Dermis microvascular lymphatic vessel endothelial cell (primary cell): ENCODE measurements at regions not wholly inside any gene's neighbourhood (a gene's known extent, or its start where the extent isn't known, plus 50 kb on each side); places are given as distances from the start of the nearest gene placed in this dataset.

Source experiments
- DNase-seq, 2 donors: peaks; one replicate each; pipeline versions ENCODE4 v3.0.0 to v3.0.0-alpha.2; 2010; ENCODE audit warnings: low read depth in 2 of 2

GRCh38 chr1:187306710-187307415 is 478.1 kb downstream of the PLA2G4A start:
- no peak for DNase-seq

- no peak for DNase-seq
Observed at GRCh38 chr1:187310038-187310631, 481.4 kb downstream of the PLA2G4A start.

- DNase-seq: no peak
Observed at GRCh38 chr1:187313115-187313514, 484.4 kb downstream of the PLA2G4A start.

DNA sequence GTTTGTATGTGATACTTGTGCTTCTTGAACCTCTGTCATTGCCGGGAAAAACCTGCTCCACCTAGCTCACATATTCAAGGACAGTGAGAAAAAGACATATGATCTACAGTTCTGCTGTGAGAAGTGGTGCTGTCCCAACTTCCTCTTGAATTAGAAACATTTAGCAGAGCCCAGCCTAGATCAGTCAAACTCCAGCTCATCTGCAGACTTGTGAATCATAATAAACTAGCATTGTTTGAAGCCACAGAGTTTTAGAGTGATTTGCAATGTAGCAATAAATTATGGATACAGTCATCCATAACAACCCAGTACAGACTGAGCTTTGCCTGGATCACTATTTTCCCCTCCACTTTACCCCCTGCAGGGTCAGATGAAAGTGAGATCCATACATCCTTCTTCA is 497.8 kb downstream of the PLA2G4A start:
- DNase-seq: no peak

- DNase-seq: no peak
Observed at GRCh38 chr1:187336441-187337168, 507.9 kb downstream of the PLA2G4A start.

- DNase-seq: no peak
Observed at GRCh38 chr1:187338762-187339412, 510.1 kb downstream of the PLA2G4A start.

DNA sequence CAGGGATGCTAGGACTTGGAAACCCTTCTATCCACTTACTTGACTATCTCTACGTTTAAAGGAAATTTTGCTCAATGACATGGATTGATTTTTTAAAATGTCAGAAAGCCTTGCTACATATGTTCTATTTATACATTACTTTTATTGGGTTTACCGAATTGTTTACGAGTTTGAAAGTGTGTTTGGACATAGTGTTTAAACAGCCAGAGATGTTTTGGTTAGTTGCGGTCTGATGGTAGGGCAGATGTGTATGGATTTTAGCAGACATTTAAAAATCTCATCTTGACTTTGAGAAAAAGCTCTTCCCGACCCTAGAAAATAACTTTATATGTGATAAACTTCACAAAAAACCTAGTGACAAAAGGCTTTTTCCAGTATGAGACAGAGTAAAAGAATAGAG is 513.7 kb downstream of the PLA2G4A start:
- no peak for DNase-seq

DNA sequence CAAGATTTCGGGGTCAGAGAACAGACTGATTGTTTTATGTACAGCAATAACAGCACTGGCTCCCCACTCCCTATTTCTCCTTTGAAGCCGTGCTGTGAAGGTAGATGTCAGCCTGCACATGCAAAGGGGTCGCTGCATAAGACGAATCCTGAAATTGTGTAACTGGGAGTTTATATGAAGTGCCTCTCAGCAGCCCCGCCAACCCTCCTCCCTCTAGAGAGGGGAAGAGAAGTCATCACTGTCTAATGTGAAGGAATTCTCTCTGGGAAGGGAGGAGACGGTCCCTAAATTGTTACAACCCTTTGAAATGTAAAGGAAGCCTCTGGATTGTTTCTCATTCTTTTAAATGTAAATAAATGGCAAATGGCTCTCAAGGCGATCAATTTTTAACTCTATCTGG is 545.3 kb downstream of the PLA2G4A start:
- no peak for DNase-seq

GRCh38 chr1:187374742-187375141 is 546.0 kb downstream of the PLA2G4A start:
- DNase-seq: no peak

DNA sequence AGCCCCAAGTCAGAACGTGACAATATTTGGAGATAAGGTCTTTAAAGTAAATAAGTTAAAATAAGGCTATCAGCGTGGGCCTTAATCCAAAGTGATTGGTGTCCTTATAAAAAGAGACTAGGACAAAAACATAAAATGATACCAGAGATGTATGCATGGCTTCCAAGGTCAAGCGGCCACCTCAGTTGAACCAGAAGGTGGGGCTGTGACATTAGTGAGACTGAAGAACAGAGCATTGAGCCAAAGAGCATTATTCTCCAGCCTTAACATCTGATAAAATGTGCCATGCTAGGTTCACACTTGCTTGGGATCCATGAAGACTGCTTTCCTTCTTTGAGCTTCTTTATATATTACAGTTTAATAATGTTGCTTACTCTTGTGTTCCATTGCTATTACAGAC is 554.6 kb downstream of the PLA2G4A start:
- DNase-seq: no peak

DNA sequence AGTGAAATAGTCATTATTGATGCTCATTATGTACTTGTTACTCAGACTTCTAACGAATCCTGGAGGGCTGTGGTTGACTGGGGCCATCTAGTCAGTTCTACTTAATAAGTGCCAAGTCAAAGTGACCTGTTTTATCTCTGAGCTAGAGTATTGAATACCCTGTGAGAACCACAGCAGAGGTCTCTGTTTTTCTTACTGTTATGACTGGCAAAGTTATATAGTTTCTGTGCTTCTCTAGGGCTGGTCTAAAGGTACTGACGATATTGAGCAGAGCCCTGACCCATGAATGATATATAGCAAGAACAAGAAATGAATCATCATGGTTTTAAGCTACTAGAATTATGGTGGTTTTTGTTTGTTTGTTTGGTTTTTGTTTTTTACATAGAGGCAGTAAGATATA is 555.8 kb downstream of the PLA2G4A start:
- DNase-seq: no peak

GRCh38 chr1:187390215-187390818 is 561.6 kb downstream of the PLA2G4A start:
- DNase-seq: no peak

GRCh38 chr1:187396226-187396625 is 567.5 kb downstream of the PLA2G4A start:
- DNase-seq: no peak

DNA sequence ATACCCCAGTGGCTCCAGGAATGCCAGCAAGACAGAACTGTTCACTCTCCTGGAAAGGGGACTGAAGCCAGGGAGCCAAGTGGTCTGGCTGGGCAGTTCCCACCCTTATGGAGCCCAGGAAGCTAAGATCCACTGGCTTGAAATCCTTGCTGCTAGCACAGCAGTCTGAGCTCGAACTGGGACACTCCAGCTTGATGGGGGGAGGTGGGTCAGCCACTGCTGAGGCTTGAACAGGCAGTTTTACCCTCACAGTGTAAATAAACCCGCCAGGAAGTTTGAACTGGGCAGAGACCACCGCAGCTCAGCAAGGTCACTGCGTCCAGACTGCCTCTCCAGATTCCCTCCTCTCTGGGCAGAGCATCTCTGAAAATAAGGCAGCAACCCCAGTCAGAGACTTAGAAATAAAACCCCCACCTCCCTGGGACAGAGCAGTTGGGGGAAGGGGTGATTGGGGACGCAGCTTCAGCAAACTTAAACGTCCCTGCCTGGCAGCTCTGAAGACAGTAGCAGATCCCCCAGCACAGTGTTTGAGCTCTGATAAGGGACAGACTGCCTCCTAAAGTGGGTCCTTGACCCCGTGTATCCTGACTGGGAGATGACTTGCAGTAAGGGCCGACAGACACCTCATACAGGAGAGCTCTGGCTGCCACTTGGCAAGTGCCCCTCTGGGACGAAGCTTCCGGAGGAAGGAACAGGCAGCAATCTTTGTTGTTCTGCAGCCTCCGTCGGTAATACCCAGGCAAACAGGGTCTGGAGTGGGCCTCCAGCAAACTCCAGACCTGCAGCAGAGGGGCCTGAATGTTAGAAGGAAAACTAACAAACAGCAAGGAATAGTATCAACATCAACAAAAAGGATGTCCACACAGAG is 568.4 kb downstream of the PLA2G4A start:
- DNase-seq: no peak

DNA sequence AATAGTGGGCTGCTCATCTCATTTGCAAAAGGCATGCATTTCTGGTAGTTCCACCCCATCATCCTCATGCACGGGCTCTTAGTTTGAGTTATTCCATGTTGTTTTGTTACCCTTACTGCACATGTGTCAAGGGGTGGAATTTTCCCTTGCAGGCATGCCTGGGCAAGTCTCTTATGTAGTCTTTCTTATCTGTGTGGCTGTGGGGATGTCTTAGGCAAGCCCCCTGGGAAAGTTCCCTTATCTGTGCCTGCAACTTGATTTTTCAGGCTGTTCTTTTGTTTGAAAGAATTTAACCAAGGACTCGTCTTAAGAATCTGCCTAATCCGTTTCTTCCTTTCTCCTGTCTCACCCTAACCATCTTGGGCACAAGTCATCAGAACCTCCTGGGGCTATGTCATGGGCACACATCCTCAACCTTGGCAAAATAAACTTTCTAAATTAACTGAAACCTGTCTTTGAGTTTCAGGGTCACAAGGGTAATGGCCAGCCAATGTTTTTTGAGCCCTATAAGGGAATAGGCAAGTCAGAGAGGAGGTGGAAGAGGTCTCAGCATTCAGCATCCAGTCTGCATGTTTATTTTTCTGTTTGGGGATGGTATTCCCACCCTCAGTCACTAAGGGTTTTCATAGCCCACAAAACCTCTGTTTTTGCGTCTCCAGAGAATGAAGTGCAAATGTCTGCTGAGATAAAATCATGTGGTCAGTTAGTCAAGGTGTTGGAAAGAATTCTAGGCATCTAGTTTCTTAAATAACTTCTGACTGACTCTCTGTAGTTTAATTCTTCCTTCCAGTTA is 579.7 kb downstream of the PLA2G4A start:
- DNase-seq: no peak

GRCh38 chr1:187409341-187409740 is 580.6 kb downstream of the PLA2G4A start:
- DNase-seq: no peak

GRCh38 chr1:187411118-187411517 is 582.4 kb downstream of the PLA2G4A start:
- DNase-seq: no peak

DNA sequence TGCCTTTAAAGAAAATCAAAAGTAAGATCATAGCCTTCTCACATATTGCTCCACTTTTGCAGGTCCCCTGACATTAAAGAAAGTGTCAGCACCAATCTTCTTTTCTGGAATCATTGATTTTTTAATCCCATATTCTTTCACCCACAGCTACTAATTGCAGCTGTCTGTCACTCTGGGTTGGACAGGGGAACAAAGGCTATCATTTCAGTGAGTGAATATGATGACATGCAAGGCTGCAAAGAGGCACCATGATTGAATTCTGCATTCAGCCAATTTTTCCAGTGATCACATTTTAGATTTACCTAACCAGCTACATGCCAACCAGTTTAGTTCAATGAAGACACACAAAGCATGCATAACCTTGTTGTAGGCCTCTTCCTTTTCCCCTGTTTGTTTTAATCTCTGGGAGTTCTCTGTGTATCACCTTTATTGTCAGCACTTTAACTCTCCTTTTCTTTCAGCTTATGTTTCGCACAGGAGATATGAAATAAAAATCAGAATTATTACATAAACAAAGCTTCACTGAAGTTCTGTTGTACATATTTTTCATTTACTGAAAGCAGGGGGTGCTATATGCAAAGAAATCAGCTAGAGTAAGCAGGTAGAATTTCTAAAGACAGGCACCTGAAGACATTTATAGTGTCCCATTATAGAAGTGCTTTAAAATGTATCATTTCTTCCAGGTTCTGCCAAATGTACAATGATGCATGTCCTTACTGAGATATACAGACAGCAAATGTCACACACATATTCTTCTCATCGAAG is 584.8 kb downstream of the PLA2G4A start:
- no peak for DNase-seq

DNA sequence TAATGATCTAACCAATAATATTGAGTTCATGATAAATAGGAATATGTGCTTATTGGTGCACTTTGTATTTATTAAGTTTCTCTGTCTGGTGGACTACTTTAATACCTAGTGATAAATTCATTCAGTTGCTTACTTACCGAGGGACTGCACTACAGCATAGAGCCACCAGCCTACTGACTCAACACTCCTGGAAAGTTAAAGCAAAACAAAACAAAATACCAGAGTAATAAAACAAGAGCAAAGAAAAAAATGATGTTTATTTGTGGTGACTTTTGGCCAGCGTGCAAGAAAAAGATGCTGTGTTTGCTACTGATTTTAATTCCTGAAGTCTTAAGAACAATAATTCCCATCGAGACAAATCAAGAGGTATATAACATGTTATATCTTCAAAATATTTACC is 586.3 kb downstream of the PLA2G4A start:
- DNase-seq: no peak
